H1 (cell line): ENCODE measurements at regions not wholly inside any gene's neighbourhood (a gene's known extent, or its start where the extent isn't known, plus 50 kb on each side); places are given as distances from the start of the nearest gene placed in this dataset.

Source experiments
- ASH2L ChIP-seq: fragments of 200-600, 300-600 bp; sonication (generic); IDR thresholded peaks from one replicate; pipeline ENCODE4 v1.7.1; 2017; ENCODE audit warnings: low read length
- ATF3 ChIP-seq: IDR thresholded peaks from 2 replicates; pipeline ENCODE4 v1.6.1; 2011; ENCODE audit warnings: low read depth, mild to moderate bottlenecking, low read length; ENCODE audit not compliant: insufficient read depth
- BCL11A ChIP-seq, 2 experiments: IDR thresholded peaks; one replicate each; pipeline ENCODE4 v1.6.1; 2011; ENCODE audit warnings: low read depth in 2 of 2, low read length in 2 of 2, mild to moderate bottlenecking in 2 of 2
- CHD7 ChIP-seq: fragments of 300-600 bp; sonication (generic); IDR thresholded peaks from 2 replicates; pipeline ENCODE4 v1.7.1; 2012; ENCODE audit warnings: low read length, moderate library complexity, mild to moderate bottlenecking, inconsistent platforms; ENCODE audit not compliant: insufficient replicate concordance
- KDM1A ChIP-seq: fragments of 200-600, 300-600 bp; sonication (generic); IDR thresholded peaks from 2 replicates; pipeline ENCODE4 v1.7.1; 2016; ENCODE audit warnings: mild to moderate bottlenecking, low read length, borderline replicate concordance
- SP4 ChIP-seq: IDR thresholded peaks from 2 replicates; pipeline ENCODE4 v1.6.1; 2012; ENCODE audit warnings: low read length, inconsistent platforms
- TAF7 ChIP-seq: optimal IDR thresholded peaks from 2 replicates; pipeline ENCODE3; 2011; ENCODE audit warnings: low read depth, mild to moderate bottlenecking, inconsistent platforms, low read length, moderate library complexity, borderline replicate concordance
- YY1 ChIP-seq: IDR thresholded peaks from 2 replicates; pipeline ENCODE4 v1.6.1; 2011; ENCODE audit warnings: low read depth, mild to moderate bottlenecking, low read length
- TF ChIP-seq, protein P1 (sequence below), 3 experiments: IDR thresholded peaks; 1 replicate in 2 of 3; 2 replicates in 1 of 3; pipeline versions ENCODE4 v1.5.1 to v1.6.1; 2011; ENCODE audit warnings: low read length in 3 of 3, mild to moderate bottlenecking in 3 of 3, inconsistent platforms in 2 of 3, low read depth in 1 of 3, moderate library complexity in 1 of 3; ENCODE audit not compliant: insufficient read depth in 1 of 3; ENCODE audit errors: control extremely low read depth in 1 of 3

DNA sequence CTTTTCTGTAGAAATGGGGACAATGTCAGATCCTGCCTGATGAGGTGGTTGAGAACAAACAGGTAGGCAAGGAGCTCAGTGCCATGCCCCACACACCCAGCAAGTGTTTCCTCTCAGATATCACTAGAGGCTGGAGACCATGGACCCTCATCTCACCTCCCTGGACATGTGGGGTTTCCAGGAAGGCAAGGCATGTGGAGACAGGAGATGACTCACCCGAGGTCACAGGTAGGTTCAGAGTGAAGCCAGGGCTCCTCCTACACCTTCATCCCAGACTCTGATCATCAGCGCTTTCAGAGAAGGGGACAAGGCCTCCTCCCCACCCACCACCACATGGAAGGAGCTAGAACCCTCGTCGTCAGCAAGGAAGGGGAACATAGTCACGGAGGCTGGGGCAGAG lies 69.2 kb downstream of the MATN1 start (continued):
- TF ChIP-seq CHD7: no peak
- TF ChIP-seq, protein P1, sequence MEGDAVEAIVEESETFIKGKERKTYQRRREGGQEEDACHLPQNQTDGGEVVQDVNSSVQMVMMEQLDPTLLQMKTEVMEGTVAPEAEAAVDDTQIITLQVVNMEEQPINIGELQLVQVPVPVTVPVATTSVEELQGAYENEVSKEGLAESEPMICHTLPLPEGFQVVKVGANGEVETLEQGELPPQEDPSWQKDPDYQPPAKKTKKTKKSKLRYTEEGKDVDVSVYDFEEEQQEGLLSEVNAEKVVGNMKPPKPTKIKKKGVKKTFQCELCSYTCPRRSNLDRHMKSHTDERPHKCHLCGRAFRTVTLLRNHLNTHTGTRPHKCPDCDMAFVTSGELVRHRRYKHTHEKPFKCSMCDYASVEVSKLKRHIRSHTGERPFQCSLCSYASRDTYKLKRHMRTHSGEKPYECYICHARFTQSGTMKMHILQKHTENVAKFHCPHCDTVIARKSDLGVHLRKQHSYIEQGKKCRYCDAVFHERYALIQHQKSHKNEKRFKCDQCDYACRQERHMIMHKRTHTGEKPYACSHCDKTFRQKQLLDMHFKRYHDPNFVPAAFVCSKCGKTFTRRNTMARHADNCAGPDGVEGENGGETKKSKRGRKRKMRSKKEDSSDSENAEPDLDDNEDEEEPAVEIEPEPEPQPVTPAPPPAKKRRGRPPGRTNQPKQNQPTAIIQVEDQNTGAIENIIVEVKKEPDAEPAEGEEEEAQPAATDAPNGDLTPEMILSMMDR (IDR thresholded peaks at IDR 0.05; ENCODE audit: control extremely low read depth in 1 of 3, insufficient read depth in 1 of 3, low read depth in 1 of 3, low read length in 3 of 3): no peak
- TF ChIP-seq YY1: no peak
- no peak for TF ChIP-seq KDM1A
- no peak for TF ChIP-seq TAF7
- TF ChIP-seq ASH2L: no peak
- no peak for TF ChIP-seq SP4
- no peak for TF ChIP-seq ATF3
- TF ChIP-seq BCL11A (IDR thresholded peaks at IDR 0.05; ENCODE audit: low read depth in 2 of 2, low read length in 2 of 2): no peak
